GM21390 (cell line): ENCODE measurements at regions not wholly inside any gene's neighbourhood (a gene's known extent, or its start where the extent isn't known, plus 50 kb on each side); places are given as distances from the start of the nearest gene placed in this dataset.
"Not testable (repeated sequence)": the region's sequence is repeated elsewhere in the genome, so short reads cannot be mapped to it uniquely, and the experiment has no call there.

Experiments used
- ATAC-seq: cut with Tn5 transposase; IDR thresholded peaks from one replicate; pipeline ENCODE4 v1.9.1; 2021; ENCODE audit not compliant: unreplicated experiment

GRCh38 chr4:110424144-110424543 is 51.8 kb upstream of the ENPEP start:
- no peak for ATAC-seq

GRCh38 chr4:110418641-110419040 is 57.3 kb upstream of the ENPEP start:
- ATAC-seq = no peak

- no peak for ATAC-seq
Measured at GRCh38 chr4:110417136-110417535, 58.8 kb upstream of the ENPEP start.

- ATAC-seq = no peak
Measured at GRCh38 chr4:110415478-110415877, 60.5 kb upstream of the ENPEP start.

DNA sequence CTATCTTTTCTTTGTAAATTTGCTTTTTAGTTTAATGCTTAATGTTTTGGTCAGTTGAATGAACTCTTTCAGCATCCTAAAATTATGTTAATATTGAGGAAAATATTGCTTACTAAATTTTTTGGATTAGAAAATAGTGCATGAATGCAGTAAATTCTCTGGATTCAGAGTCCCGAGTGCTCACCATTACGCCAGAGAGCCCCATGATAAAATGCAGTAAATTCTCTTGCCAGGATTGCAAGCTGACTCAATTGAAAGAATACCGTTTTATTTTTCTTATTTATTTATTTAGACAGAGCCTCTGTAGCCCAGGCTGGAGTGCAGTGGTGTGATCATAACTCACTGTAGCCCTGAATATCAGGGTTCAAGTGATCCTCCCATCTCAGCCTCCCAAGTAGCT is 60.9 kb upstream of the ENPEP start:
- ATAC-seq = no peak

- no peak for ATAC-seq
Measured at GRCh38 chr4:110414561-110414920, 61.4 kb upstream of the ENPEP start.

GRCh38 chr4:110413807-110414560 is 62.0 kb upstream of the ENPEP start:
- ATAC-seq = not testable (repeated sequence)

- no peak for ATAC-seq
Measured at GRCh38 chr4:110412354-110413065, 63.4 kb upstream of the ENPEP start.

DNA sequence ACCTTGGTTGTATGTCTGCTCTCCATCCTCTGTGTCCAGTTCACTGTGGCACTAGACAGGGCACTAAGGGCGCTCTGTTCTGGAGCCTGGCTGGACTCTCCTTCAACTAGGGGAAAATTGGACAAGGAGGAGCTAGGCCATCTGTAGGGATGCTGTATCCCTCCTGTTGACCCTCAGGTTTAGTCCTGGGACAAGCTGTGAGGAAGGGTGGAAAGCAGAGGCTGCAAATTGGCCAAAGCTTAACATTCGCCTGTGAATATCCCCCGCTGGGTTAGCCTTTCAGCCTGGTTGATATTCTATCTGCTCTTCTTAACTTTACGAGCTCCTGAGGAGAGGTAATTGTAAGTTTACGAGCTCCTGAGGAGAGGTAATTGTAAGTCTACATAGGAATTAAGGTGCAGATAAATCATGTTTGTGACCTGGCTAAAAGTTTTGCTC is 64.4 kb upstream of the ENPEP start:
- ATAC-seq = no peak

DNA sequence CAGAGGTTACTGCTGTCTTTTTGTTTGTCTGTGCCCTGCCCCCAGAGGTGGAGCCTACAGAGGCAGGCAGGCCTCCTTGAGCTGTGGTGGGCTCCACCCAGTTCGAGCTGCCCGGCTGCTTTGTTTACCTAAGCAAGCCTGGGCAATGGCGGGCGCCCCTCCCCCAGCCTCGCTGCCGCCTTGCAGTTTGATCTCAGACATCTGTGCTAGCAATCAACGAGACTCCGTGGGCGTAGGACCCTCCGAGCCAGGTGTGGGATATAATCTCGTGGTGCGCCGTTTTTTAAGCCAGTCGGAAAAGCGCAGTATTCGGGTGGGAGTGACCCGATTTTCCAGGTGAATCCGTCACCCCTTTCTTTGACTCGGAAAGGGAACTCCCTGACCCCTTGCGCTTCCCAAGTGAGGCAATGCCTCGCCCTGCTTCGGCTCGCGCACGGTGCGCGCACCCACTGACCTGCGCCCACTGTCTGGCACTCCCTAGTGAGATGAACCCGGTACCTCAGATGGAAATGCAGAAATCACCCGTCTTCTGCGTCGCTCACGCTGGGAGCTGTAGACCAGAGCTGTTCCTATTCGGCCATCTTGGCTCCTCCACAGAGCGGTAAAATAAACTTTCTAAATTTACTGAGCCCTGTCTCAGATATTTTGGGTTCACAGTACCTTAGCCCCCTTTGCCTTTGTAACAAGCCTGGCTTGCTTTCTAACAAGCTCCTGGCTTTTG is 64.9 kb upstream of the ENPEP start:
- not testable (repeated sequence) for ATAC-seq

- ATAC-seq = no peak
Measured at GRCh38 chr4:110400086-110400485, 75.9 kb upstream of the ENPEP start.

GRCh38 chr4:110399046-110399445 is 76.9 kb upstream of the ENPEP start:
- not testable (repeated sequence) for ATAC-seq

DNA sequence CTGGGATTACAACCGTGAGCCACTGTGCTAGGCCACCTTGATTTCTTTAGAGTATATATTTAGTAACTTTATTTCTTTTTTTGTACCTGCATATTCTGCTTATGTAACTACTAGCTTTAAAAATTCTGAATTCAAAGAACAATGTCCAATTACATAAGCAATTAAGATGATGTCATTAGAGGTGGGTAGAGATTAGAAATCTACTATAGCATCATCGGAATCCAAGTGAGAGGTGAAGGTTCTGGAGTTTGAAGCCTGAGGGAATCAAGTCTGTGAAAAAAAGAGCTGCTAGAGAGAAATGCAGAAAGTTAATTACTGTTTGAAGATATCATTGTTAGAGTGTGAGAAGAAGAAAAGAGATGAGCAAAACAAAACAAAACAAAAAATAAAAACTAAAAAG is 79.0 kb upstream of the ENPEP start:
- no peak for ATAC-seq

DNA sequence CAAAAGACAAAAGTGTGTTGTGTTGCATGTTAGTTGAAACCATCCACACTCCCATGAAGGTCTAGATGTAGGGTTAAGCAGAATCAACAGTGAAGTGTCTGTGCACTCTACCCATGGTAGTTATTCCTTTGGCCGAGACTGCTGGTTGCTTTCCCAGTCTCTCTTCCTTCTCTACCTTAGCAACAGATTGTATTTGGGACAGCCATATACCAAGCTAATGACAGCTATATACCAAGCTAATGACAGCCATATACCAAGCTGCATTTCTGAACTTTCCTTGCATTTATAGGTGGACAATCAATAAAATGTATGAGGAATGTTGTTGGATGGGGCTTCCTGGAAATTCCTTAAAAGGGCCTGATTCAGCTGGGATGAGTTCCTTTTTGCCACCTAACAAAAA is 80.5 kb upstream of the ENPEP start:
- no peak for ATAC-seq

DNA sequence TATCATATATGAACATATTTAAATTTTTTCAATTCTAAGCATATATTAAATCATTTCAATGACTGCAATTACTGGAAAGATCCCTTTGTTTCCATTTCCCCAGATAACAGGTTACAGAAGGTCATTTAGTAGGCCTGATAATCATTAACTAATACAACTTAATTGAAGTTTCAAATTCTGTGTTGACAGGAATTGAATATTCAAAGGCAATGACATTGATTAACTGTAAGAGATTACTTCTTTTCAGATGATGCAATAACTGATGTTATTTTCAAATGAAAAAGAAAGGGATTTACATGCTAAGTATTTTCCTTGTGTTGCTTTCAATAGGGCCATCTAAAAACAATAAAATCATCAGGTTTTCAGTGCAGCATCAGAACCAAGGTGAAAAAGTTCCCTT is 81.1 kb upstream of the ENPEP start:
- no peak for ATAC-seq

DNA sequence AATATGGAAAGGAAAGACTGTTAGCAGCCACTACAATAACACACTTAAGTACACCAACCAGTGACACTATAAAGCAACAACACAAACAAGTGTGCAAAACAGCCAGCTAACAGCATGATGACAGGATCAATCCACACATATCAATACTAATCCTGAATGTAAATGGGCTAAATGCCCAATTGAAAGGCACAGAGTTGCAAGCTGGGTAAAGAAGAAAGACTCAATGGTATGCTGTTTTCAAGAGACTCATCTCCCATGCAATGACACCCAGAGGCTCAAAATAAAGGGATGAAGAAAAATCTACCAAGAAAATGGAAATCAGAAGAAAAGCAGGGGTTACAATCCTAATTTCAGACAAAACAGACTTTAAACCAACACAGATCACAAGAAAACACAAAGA is 94.2 kb upstream of the ENPEP start:
- no peak for ATAC-seq

GRCh38 chr4:110372485-110372884 is 103.5 kb upstream of the ENPEP start:
- no peak for ATAC-seq

GRCh38 chr4:110371016-110371770 is 104.8 kb upstream of the ENPEP start:
- no peak for ATAC-seq

GRCh38 chr4:110368409-110368808 is 107.5 kb upstream of the ENPEP start:
- ATAC-seq = no peak

DNA sequence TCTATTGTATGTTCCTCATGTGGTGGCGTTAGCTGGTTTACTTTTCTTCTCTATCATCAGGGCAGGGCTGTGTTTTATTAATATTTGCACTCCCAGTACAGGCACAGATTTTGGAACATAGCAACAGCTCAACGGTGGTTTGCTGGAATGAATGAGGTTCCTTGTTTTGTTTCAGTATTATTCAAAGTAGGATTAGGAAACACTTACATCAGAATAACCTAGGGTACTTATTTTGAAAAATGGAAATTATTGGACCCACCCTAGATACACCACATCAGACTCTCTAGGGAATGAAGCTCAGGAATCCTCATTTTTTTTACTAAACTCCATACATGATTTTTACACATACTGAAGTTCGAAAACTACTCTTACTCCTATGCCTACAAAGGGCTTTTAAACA is 108.8 kb upstream of the ENPEP start:
- no peak for ATAC-seq

GRCh38 chr4:110365761-110366160 is 110.2 kb upstream of the ENPEP start:
- no peak for ATAC-seq
